PC-3 (cell line): ENCODE measurements at regions not wholly inside any gene's neighbourhood (a gene's known extent, or its start where the extent isn't known, plus 50 kb on each side); places are given as distances from the start of the nearest gene placed in this dataset.

Source experiments
- CTCF ChIP-seq: fragments of 300-600 bp; sonication (generic); conservative IDR thresholded peaks from 2 replicates; pipeline ENCODE4 v1.5.1; 2017; ENCODE audit warnings: antibody characterized with exemption, low read depth, mild to moderate bottlenecking, low read length
- EZH2 ChIP-seq: fragments of 300-600 bp; sonication (generic); IDR thresholded peaks from one replicate; pipeline ENCODE4 v1.6.1; 2017; ENCODE audit warnings: antibody characterized with exemption, mild to moderate bottlenecking, low read length; ENCODE audit not compliant: unreplicated experiment
- EZH2phosphoT487 ChIP-seq: fragments of 300-600 bp; sonication (generic); IDR thresholded peaks from 2 replicates; pipeline ENCODE4 v1.6.1; 2018; ENCODE audit warnings: mild to moderate bottlenecking, antibody characterized with exemption, low read length, borderline replicate concordance

DNA sequence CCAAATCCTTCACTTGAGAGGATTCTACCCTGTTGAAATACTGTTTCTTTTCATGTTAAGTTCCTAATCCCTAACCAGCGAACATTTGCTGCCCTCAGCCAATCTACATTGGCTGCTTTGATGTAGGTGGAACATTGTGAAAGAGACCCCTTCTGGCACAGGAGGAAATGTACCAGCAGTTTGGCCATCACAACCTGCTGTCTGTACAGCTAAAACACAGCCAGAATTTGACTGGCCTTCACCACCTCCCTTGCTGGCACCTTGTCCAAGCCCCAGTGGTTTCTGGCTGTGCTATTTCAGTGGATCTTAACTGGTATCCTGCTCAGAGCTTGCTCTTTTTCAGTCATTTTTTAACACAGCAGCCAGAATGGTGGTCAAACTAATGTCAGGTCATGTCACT is 202.1 kb upstream of the EPHA7 start:
- no peak for TF ChIP-seq CTCF
- no peak for TF ChIP-seq EZH2phosphoT487
- no peak for TF ChIP-seq EZH2
